ENCODE measurements at regions not wholly inside any gene's neighbourhood (a gene's known extent, or its start where the extent isn't known, plus 50 kb on each side); places are given as distances from the start of the nearest gene placed in this dataset.
"Not testable (repeated sequence)": the region's sequence is repeated elsewhere in the genome, so short reads cannot be mapped to it uniquely, and the experiment has no call there.

DNA sequence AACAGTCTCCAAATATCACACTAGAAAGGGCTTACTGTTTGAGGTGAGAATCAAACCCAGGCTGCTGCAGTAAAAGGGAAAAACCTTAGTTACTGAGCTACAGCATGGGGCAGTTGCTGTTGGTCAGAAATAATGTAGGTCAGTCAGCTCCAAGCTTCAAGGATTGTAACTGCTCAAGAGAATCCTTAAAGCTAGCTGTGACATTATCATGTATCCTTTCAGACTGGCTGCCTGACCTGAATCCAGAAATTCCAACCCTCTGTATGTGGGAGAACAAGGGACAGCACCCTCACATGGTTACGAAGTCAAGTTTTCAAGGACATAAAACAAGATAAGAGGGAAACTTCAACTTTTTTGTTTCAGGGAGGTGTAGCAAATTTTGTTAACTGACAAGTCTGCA is 365.9 kb upstream of the NPAP1 start:
- DNase-seq (ENCODE audit: low read depth, low spot score): not testable (repeated sequence)

DNA sequence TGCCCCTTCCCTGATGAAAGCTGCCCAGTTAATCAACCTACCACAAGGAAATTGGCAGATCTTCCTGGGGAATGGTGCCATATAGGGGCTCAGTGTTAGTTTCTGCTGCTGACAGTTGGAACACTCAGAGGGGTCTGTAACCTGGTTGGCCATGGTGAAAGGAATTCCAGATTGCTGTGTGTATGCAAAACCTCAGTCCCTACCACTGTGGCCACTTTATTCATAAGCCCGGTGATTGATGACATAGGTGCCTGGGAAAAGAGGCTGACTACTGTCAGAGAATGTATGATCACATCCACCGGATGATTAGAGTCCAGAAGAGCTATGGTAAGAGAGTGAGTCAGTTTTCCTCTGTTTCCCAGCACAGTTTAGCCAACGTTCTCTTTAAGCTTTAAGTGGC is 363.9 kb upstream of the NPAP1 start:
- DNase-seq (ENCODE audit: low read depth, low spot score): not testable (repeated sequence)

DNA sequence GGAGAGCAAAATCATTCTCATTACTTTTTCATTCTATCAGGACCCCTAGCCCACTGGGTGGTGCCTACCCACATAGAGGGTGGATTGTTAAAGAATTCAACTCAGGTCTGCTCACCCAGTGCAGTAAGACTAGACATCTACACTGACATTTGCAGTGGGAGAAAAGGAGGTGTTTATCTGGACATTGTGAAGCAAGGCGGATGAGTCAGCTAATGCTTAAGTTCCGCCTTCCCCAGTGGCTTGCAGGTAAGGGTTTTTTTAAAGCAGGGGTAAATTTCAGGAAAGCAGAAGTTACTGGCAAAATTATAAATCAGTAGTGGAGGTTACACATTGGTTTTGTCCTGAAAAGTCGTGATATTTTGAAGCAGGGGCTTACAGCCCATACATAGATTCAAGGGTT is 359.2 kb upstream of the NPAP1 start:
- DNase-seq (ENCODE audit: low read depth, low spot score): not testable (repeated sequence)

DNA sequence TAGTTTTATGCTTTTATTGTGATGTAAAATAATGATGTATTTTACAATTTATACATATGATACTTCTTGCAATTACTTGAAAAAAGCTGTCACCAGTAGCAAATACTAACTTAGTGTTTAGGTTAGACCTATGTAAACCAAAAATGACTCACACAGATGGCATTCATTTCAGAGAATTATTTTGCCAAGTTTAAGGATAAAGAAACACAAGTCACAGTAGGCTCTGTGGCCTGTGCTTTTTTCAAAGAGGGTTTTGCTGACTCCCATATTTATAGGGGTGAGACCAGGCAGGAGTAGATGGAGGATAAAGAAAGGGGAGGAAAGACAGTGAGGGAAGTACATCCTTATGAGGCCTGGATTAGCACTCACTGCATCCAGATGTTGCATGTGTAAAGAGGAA is 356.6 kb upstream of the NPAP1 start:
- no peak for DNase-seq (ENCODE audit: low read depth, low spot score)

DNA sequence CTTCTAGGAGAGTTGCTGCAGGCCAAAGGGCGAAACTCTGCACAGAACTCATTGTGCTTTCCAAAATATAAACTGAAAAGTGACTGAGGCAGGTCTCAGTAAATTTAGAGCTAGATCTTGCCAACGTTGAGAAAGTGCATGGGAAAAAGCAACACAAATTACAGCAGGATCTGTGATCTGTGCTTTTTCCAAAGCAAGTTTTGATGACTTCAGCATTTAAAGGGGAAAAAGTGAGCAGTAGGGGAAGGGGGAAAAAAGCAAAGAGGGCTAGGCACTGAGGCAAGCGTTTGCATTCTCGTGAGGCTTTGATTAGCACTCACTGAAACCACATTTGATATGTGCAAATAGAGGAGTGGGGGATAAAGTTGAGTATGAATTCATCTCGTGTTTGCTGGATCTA is 351.5 kb upstream of the NPAP1 start:
- DNase-seq (ENCODE audit: low read depth, low spot score): not testable (repeated sequence)

DNA sequence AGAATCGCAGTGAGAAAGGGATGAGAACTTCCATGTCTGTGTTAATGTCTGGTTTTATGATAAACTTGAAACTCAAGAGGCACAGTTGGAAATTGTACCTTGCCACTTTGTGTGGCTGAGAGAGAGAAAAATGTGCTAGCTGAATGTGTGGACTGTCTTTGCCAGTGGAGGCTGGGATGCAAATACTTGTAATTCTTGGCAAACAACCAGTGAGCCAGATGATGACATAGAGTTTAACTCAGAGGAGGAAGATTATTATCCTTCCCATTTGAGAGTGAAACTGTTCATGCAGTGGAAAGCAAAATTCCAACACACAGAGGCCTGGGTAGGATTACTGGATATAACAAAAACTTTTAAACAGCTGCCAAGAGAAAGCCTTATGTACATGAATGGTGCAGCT is 349.1 kb upstream of the NPAP1 start:
- DNase-seq (ENCODE audit: low read depth, low spot score): not testable (repeated sequence)

DNA sequence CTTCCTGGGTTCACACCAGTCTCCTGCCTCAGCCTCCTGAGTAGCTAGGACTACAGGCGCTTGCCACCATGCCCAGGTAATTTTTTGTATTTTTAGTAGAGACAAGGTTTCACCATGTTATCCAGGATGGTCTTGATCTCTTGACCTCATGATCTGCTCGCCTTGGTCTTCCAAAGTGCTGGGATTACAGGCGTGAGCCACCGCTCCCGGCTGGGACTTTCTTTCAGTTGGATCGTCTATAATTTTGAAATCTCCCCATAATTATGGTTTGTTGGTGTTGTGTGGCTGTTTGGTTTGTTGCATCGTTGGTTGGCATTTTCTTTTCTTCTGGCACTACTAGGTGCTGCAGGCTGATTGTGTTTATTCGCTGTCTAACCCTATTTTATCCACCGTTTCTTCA is 343.6 kb upstream of the NPAP1 start:
- not testable (repeated sequence) for DNase-seq (ENCODE audit: low read depth, low spot score)

DNA sequence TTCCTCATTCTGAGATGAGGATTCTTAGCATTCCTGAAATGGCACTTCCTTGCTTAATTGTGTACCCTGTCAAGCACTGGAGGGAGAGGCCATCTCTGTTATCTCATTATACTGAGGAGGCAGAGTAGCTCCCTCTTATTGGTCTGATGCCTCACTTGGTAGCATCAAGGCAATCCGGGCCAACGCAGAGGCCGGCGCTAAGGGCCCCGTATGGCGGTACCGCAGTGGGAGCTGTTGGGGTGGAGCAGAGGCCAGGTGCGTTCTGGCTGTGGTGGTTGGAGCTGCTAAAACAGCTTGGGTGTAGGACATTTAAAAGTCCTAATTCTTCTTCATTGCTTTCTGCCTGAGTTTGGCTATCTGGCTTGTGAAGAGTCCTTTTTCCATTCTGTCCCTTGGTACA is 333.7 kb upstream of the NPAP1 start:
- not testable (repeated sequence) for DNase-seq (ENCODE audit: low read depth, low spot score)

DNA sequence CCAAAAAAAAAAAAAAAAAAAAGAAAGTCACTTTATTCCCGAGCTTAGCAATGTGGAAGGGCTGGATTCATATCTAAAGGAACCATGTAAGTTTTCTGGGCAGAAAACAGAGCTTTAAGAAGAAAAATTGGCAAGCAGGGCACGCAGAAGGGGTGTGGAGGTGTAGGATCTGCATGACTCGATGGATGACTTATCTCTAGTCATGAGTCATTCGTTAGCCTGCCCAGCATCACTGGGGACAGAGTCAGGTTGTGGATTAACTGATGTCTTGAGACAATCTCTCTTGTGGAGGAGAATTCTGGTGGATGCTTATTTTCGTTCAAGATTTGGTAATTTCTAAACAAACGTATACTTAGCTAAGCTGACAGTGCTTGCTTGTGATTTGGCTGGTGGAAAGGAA is 322.8 kb upstream of the NPAP1 start:
- not testable (repeated sequence) for DNase-seq (ENCODE audit: low read depth, low spot score)

DNA sequence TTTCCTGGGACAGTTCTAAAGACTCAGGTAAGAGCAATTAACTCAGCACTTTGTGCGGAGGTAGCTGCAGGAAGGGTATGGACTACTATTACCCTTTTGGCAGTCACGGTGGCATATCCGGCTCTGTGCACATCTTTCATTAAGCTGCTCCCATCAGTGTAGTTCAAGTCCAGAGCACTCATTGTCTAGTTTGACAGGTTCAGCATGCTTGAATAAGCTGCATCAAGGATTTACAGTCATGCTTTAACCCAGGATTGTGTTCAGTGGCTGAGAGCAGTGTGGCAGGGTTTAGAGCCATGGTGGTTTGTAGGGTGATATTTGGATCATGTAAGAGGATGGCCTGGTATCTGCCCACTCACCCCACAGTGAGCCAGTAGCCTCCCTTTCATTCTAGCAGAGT is 294.5 kb upstream of the NPAP1 start:
- not testable (repeated sequence) for DNase-seq (ENCODE audit: low read depth, low spot score)

DNA sequence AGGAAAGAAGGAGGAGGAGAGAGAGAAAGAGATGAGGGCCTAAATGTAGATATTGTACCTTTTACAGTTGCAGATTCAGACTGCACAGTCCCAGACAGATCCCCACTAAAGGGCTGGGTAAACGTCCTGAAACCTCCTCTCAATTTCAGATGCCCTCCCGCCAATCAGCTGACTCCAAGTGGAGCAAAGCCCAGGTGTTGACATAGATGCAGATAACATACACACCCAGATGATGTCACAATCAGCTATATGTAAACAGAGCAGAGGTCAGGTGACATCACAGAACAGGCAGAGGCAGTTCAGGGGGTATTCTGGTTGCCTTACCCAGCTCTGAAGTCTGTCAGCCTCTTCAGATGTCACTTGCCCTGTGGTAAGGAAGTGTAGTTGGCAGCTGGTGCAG is 290.3 kb upstream of the NPAP1 start:
- DNase-seq (ENCODE audit: low read depth, low spot score): not testable (repeated sequence)

DNA sequence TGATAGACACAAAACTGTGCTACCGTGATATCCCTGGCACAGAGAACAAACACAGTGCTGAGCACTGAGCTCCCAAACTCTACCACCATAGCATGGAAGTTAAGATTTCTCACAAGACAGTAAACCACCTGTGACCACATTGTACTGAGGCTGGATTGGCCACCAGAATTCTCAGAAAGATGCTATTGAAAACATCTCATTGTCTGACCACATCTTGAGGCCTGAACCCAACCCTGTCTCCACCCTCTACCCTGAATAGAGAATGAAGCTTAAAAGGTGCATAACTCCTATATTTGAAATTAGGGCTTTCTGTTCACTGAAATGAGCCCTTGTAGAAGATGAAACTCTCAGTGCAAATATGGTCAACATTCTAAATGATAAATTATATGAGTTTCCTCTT is 281.3 kb upstream of the NPAP1 start:
- DNase-seq (ENCODE audit: low read depth, low spot score): no peak

DNA sequence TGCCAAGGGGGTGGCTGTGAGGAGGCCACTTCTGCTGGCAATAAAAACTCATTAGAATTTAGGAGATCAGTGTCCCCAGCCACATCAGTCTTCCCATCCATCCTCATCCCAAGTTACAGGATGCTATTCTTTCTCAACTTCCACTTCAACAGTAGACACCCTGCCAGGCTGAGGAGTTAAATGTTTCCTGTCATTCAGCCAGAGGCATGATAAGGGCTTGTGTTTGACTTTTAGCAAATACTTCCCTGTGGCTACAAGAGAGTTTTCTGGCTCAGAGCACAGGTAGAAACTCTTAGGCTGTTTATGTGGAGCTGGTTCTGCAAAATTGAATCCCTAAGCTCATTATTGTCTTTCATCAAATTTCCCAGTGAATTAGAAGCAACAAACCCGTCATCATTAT is 262.9 kb upstream of the NPAP1 start:
- DNase-seq (ENCODE audit: low read depth, low spot score): not testable (repeated sequence)

DNA sequence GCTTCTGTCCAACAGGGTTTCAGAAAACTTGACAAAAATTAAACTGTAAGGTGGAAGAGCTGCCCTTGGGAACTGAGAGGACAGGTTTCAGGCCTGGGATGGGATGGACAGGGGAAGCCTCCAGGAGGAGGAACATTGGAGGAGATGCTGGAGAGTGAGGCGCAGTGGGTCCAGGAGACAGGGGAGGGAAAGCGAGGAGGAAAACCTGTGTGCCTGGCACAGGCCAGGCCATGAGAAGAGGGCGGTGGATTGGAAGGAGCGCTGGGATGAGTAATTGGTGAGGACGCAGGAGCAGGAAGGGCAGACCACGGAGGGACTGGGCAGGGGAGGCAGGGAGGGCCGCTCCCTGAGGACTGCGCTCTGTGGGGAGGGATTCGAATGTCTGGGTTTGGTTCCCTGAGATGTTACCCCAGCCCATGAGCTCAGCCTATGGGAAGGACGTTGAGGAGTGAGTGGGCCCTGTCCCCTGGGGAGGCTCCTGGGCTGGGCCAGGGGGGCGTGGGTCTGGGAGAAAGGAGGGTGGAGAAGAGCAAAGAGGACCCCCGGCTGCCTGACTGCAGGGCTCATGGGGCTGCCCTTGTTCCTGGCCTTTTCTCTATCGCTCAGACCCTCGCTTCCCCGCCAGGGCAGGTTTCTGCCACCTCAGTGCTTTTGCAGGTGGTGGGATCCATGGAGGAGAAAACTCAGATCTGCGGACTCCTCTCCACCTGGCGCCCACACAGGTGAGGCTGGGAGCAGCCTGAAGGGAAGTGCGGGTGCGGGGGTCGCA is 249.1 kb upstream of the NPAP1 start:
- DNase-seq (ENCODE audit: low read depth, low spot score): not testable (repeated sequence)

DNA sequence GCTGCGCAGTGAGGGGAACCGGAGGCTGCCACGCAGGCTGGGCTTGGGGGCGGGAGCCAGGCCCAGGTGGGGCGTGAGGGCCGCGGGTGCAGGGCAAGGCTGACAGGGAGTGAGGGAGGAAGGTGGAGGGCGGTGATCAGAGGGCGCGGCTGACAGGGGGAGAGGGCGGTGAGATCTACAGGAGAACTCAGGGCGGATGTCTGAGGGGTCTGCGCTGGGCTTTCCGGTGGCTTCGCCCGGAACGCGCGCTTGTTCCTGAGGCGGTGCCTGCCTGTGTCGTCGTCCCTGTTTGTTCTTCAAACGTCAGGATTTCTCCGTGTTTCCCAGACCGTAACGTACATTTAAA is 248.5 kb upstream of the NPAP1 start:
- not testable (repeated sequence) for DNase-seq (ENCODE audit: low read depth, low spot score)

DNA sequence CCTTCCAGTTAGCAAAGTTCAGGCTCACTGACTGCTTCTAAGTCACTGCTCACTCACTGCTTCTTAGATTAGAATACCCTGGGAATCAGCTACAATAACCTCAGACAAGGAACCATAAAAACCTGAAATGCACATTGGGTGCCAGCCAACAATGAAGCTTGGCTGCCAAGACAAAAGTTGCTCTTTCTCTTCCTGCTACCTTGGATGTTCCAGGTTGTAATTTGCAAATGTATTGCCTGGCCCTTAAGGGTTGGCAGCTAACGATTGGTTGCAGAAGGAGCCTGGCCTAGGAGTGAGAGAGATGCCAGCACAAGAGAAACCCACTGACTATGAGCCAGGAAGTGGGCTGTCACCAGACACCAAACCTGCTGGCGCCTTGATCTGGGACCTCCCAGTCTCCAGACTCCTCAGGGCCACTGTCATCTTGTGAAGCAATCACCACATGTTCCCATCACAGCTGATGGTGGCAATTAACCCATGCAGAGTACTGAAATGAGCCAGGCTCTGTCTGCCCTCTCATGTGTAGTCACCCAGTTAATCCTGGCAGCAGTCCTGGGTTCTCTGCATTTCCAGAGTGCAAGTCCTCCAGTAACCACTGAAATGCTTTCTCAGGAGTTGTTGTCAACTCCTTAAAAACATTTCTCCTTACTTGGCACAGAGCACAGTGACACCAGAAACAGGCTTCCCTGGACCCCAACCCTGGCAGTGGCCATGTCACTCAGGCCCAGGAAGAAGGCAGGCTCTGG is 240.3 kb upstream of the NPAP1 start:
- not testable (repeated sequence) for DNase-seq (ENCODE audit: low read depth, low spot score)

DNA sequence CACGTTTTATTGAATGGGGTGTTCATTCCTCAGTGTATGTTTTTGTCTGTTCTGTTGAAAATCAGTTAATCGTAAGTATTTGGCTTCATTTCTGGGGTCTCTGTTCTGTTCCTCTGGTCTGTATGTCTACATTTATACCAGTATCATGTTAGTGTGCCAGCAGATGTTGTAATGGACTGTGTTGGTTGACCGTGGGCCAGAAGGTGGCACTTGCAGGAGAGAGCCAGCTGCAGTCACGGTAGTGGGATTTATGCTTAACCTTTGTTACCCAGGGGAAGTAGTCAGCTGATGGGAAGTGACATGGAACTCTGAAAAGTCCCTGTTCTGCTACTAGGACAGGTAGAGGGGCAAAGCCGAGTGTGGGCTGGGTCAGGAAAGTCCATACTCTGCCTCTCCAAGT is 238.3 kb upstream of the NPAP1 start:
- DNase-seq (ENCODE audit: low read depth, low spot score): not testable (repeated sequence)

DNA sequence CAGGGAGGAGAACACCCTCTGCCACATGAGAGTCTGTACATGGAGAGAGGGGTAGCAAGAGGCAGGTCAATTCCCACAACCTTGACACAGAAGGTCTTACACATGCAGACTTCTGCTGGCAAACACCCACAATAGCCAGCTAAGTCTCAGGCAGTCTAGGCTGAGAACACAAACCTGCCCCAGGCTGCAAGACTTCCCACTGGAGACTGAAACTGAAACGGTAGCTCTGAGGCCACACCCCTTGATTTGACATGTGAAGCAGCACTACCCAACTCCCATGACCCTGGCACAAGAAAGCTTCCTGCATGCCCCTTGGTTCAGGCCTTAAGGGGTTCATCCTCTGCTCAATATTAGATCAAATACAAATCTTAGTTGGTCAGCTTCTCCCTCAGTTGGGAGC is 237.8 kb upstream of the NPAP1 start:
- DNase-seq (ENCODE audit: low read depth, low spot score): not testable (repeated sequence)

DNA sequence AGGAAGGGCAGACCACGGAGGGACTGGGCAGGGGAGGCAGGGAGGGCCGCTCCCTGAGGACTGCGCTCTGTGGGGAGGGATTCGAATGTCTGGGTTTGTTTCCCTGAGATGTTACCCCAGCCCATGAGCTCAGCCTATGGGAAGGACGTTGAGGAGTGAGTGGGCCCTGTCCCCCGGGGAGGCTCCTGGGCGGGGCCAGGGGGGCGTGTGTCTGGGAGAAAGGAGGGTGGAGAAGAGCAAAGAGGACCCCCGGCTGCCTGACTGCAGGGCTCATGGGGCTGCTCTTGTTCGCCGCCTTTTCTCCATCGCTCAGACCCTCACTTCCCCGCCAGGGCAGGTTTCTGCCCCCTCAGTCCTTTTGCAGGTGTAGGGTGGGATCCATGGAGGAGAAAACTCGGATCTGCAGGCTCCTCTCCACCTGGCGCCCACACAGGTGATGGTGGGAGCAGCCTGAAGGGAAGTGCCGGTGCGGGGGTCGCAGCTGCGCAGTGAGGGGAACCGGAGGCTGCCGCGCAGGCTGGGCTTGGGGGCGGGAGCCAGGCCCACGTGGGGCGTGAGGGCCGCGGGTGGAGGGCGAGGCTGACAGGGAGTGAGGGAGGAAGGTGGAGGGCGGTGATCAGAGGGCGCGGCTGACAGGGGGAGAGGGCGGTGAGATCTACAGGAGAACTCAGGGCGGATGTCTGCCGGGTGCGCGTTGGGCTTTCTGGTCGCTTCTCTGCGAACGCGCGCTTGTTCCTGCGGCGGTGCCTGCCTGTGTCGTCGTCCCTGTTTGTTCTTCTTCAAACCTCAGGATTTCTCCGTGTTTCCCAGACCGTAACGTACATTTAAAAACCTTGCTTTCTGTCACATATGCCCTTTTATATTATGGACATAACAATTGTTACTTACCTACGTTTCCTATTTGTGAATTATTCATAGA is 198.2 kb upstream of the NPAP1 start:
- DNase-seq (ENCODE audit: low read depth, low spot score): not testable (repeated sequence)

DNA sequence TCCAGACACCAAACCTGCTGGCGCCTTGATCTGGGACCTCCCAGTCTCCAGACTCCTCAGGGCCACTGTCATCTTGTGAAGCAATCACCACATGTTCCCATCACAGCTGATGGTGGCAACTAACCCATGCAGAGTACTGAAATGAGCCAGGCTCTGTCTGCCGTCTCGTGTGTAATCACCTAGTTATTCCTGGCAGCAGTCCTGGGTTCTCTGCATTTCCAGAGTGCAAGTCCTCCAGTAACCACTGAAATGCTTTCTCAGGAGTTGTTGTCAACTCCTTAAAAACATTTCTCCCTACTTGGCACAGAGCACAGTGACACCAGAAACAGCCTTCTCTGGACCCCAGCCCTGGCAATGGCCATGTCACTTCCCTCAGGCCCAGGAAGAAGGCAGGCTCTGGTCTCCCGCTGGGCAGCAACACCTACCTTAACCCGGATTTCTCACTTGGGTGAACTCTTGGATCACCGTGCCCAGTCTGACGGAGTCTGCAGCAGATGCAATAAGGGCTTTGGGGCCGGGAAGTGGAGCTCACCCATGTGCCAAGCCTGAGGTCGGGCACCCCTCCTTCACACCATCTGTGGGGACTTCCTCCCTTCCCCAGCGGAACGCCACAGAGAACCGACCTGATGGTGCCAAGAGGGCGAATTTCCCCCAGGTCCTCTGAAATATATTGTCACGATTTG is 189.5 kb upstream of the NPAP1 start:
- DNase-seq (ENCODE audit: low read depth, low spot score): not testable (repeated sequence)

DNA sequence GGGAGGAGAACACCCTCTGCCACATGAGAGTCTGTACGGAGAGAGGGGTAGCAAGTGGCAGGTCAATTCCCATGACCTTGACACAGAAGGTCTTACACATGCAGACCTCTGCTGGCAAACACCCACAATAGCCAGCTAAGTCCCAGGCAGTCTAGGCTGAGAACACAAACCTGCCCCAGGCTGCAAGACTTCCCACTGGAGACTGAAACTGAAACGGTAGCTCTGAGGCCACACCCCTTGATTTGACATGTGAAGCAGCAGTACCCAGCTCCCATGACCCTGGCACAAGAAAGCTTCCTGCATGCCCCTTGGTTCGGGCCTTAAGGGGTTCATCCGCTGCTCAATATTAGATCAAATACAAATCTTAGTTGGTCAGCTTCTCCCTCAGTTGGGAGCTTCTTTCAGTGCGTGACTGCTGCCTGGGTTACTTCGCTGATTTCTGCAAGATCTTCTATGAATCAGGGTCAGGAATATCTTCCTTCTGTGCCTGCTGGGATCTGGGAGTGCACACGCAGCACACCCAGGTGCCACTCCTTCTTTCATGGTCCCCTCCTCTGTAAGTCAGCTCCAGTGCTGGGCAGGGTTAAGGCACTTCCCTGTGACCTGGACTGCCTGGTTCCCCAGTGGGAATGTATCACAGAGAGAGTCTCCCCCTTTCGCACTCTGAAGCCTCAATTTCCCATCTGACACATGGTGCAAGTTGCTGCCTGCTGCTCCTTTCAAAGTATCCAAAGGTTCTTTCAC is 187.2 kb upstream of the NPAP1 start:
- DNase-seq (ENCODE audit: low read depth, low spot score): not testable (repeated sequence)

All from iPS DF 19.7 (cell line).